ENCODE measurements at regions not wholly inside any gene's neighbourhood (a gene's known extent, or its start where the extent isn't known, plus 50 kb on each side); places are given as distances from the start of the nearest gene placed in this dataset.

DNA sequence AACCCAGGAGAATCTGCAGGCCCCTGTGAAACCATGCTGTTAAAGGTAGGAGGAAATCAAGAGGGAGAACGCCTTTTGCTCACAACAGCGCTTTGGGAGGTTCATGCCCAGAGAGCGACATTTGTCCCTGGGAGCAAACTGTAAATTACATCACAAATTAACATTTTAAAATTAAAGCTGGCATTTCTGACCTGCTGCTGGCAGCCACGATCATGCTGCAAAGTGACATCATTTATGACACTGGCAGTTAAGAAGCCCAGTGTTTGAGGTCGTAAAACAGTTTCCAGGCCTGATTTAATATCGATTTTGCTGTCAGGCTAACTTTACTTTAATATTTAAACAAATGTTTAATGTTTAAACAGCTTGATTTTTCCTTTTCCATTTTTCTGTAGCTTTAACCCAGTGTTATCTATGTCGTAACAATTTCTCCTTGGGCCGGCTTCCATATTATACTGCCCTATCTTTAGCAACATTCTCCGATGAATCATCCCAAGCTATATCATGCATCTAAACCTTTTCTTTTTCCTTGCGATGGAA is 86.5 kb upstream of the NPVF start:
- DNase-seq (ENCODE audit: low spot score) = no peak

GRCh38 chr7:25316366-25316765 is 88.1 kb upstream of the NPVF start:
- DNase-seq (ENCODE audit: low spot score) = no peak

DNA sequence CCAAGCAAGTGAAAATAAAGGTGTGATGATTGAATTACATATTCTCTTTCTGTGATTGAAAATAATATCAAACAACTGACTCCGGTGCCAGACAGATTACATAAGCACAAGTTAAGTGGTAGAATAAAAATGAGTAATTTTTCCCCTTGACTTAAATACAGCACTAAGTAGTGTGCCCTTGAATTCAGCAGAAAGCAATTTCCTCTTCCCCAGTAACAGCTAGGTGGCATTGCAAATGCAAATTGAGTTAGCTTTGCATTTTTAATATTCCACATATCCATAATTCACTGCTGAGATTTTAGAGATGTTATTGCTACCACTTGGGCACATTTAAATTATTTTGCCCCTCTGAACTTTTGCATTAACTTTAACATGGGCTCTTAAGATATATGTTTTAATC is 89.8 kb upstream of the NPVF start:
- DNase-seq (ENCODE audit: low spot score) = no peak

DNA sequence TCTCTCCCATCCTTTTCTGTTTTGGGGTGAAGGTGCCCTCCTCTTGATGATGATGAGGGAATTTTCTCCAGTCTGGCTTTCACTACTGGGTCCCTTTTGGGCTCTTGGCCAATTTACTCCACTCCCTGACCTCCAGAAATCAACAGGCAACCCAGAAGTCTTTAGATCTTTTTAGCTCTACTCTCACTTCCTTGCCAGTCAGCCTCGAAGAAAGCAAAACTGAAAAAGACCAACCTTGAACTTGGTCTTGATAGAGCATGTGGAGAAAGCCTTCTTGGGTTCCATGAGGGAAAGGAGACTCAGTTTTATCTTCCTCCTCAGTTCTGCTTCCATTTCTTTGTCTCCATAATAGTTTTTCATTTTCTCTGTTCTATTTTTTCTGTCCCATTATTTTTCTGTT is 91.4 kb upstream of the NPVF start:
- DNase-seq (ENCODE audit: low spot score) = no peak

GRCh38 chr7:25320791-25321190 is 92.5 kb upstream of the NPVF start:
- no peak for DNase-seq (ENCODE audit: low spot score)

DNA sequence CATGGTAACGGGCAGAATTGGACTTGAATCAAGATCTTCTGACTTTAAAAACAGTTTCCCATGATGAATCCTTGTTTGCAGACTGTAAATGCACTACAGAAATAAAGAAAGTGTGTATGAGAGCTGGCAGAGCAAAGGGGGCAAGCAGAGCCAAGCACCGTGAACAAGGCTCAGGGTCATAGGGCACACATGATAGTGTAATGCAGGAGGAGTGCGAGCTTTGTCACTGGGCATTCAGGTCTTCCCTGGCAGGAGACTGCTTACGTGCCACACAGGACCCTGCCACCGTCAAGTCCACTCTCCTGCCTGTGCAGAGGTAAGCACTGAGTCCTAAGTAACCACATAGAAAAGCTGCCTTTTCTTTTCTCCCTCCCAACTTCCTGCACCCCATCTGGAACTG is 93.1 kb upstream of the NPVF start:
- DNase-seq (ENCODE audit: low spot score) = no peak

- no peak for DNase-seq (ENCODE audit: low spot score)
Measured at GRCh38 chr7:25322473-25322872, 94.2 kb upstream of the NPVF start.

DNA sequence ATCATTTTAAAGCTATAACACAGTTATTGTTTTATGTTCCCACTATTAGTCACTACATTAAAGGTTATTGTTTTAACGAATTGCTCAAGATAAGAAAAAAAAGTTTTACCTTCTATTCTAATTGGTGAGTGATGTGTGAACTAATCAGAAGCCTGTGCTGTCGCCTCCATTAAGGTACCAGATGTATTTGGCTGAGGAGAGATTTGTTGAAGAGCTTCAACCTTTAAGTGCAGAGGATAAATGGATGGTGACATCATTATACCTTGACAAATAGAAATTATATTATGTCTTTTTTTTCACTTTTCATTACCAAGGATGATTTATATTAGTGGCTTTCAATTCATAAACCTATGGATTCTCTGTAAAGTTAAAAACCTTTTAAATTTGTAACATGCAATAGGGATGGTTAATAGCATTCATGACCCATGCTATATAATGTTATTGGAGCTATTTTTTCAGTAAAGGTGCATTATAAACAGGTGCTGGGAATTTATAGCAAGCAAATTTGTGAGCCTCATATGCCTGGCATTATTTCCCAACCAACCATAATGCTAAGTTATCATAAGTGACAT is 97.0 kb upstream of the NPVF start:
- DNase-seq (ENCODE audit: low spot score) = no peak

- DNase-seq (ENCODE audit: low spot score) = no peak
Measured at GRCh38 chr7:25326501-25327156, 98.3 kb upstream of the NPVF start.

DNA sequence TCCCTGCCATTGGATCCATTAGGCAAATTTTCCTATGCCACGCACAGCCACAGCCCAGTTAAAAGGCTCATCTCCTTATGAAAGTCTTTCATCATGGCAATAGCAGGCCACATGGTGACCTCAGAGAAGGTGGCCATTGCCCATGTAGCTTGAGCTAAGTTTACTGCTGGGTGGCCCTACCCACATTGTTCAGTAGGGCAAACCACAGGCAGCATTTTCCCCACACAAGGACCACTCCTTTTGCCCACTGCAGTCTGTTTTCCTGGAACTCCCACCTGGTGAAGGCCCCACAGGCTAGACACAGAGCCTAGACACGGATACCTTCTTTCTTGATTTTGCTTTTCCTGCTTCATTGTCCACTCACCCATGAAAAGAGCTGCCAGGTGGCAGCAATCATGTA is 101.5 kb upstream of the NPVF start:
- DNase-seq (ENCODE audit: low spot score) = no peak

- no peak for DNase-seq (ENCODE audit: low spot score)
Measured at GRCh38 chr7:25333296-25333928, 105.1 kb upstream of the NPVF start.

- no peak for DNase-seq (ENCODE audit: low spot score)
Measured at GRCh38 chr7:25347360-25348066, 119.2 kb upstream of the NPVF start.

DNA sequence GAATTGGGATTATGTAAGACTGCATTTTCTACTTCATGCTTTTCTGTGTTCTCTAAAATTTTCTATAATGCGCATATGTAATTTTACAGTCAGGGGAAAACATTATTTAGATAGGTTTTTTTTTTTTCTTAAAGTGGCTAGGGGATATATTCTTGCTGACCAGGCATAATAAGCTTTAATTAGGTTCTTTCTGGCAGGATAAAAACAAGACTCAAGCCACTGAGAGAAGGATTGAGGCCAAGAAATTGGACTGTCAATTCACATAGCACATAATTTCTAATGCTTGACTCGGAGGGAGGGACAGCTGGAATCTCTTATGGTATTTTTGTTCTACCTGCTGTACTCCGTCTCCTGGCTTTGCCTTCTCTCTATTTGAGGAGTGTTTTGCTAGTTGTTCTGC is 119.8 kb upstream of the NPVF start:
- no peak for DNase-seq (ENCODE audit: low spot score)

- no peak for DNase-seq (ENCODE audit: low spot score)
Measured at GRCh38 chr7:25349283-25350017, 121.2 kb upstream of the NPVF start.

DNA sequence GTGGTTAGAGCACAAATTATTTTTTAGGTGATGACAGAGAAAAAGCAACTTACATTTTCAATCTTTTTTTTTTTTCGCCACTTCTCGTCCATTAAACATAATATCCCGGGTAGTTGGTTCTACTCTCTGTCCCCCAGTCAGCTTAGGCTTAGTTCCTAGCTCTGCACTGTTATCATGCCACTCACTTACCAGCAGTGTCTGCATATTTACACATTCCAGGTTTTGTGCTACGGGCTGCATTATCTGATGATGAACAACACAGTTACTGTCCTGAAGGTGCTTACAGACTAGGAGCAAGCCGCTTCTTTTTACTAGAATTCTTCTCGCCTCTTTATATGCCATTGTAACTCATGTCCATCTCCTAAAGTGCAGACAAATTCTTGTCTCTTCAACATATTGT is 121.8 kb upstream of the NPVF start:
- no peak for DNase-seq (ENCODE audit: low spot score)

DNA sequence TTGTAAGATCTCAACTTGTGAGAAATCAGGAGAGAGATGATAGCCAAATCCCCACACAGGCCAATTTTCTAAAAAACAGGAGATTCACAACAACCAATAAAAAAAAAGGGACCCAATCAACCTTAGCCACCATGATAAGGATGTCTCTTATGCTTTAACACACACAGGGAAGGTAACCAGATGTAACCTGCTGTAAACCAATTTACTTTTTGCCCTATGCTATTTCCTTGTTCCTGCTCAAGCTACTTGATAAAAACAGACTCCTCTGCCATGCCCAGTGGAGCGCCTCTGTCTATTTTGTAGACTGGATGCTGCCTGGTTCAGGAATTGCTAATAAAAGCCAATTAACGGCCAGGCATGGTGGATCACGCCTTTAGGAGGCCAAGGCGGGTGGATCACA is 123.5 kb upstream of the NPVF start:
- DNase-seq (ENCODE audit: low spot score) = no peak

DNA sequence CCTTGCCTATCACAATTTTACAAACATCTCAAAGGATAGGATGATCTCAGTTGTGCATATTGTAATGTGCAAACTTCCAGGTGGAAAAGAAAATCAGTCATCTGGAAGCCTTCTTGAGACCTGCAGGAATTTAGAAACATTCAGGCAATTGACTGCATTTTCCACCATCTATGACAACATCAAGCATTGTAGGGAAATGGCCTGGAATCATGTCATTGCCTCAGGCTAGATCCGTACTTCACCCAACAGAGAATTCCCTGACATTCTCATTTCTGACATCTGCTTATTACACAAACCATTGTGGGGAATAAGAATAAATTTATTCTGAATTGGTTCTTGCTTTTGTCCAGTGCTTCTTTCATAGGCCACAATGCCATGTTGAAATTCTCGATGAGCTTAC is 124.9 kb upstream of the NPVF start:
- no peak for DNase-seq (ENCODE audit: low spot score)

DNA sequence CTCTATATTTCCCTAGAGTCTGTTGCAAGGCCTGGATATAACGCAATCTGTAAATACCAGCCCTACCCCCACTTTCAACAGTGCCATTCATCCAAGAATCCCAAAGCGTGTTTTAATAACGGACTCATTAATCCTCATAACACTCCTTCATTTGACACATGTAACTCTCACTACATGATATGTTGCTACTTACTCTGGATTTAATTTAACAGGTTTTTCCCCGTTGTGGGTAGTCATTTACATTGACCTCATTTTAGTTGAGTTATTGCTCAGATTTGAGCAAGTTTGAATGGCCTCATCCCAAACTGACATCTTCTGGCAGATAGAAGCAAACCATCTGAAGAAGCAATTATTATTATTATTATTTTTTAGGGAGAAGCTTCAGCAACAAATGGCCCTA is 125.4 kb upstream of the NPVF start:
- no peak for DNase-seq (ENCODE audit: low spot score)

- no peak for DNase-seq (ENCODE audit: low spot score)
Measured at GRCh38 chr7:25356534-25357151, 128.4 kb upstream of the NPVF start.

DNA sequence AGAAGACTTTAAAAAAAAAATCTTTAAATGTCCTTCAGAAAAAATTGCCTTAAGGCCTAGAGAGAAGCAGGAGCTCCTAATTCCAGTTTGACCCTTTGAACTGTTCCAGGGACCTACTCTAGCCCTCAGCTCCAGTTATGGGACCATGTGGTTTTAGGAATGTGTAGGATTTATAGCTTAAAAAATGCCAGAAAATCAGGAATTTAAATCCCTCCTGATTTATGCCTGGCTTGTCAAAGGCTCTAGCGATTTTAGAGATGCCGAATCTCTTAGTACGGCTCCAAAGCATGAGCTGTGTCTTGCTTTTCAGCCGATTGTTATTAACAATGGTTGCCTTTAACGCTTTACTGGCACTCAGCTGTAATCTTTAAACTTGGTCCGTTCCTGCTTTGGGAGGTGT is 130.6 kb upstream of the NPVF start:
- no peak for DNase-seq (ENCODE audit: low spot score)

DNA sequence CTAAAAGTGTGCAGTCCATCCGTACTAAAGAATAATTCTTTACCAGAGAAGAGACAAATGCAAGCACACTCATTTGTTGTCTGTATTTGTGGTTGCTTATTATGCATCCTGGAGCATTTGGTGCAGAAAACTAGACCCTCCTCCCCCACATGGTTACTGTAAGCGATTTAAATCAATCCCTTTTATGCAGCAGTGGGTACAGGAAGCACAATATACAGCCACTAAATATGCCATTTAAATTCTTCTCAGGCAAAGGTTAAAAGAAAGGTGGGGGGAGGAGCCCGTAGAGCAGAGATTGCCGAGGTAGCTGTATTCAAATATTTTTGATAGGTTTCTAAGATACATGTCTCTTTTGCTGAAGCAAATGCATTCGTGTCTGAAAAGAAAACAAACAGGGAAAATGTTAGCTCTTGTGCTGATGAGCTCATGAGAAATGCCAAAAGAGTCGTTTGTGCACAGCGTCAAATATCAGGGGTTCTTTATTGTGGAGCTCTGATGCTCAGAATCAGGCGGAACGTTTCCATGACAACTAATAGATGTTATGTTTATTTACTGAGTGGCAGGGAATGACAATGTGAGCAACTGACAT is 131.3 kb upstream of the NPVF start:
- DNase-seq (ENCODE audit: low spot score) = no peak
